PC-3 (cell line): ENCODE measurements at regions not wholly inside any gene's neighbourhood (a gene's known extent, or its start where the extent isn't known, plus 50 kb on each side); places are given as distances from the start of the nearest gene placed in this dataset.

Source experiments
- ATAC-seq: fragments of 200-7000 bp; cut with Tn5 transposase; 2 replicates; pipeline ENCODE4 v1.9.1; 2020; ENCODE audit warnings: mild to moderate bottlenecking, moderate library complexity
- BruUV-seq: library from RNA; stranded (reverse); fragments of 400-500 nt; replicated peaks from 2 replicates; lab custom pipeline; 2021; lab: Mats Ljungman, UMichigan
- CTCF ChIA-PET: fragments of 300-600 bp; sonication (Branson Sonifier 250); formaldehyde crosslinking; loops from one replicate; lab custom pipeline; 2022; ENCODE audit warnings: antibody characterized with exemption; lab: Charles Lee
- POLR2A ChIA-PET: fragments of 300-600 bp; sonication (Branson Sonifier 250); formaldehyde crosslinking; loops from one replicate; lab custom pipeline; 2022; ENCODE audit warnings: antibody characterized with exemption; ENCODE audit not compliant: unreplicated experiment; lab: Charles Lee
- DNase-seq: peaks from one replicate; pipeline ENCODE4 v3.0.0-alpha.2; 2015
- H2AFZ ChIP-seq: fragments of 300-600 bp; sonication (generic); 2 replicates; pipeline ENCODE4 v1.6.0; 2016; ENCODE audit warnings: antibody characterized with exemption, low read length
- H3F3A ChIP-seq: fragments of 300-600 bp; sonication (generic); one replicate; pipeline ENCODE4 v1.6.0; 2017; ENCODE audit warnings: antibody characterized with exemption, low read length, control low read depth, mild to moderate bottlenecking; ENCODE audit not compliant: unreplicated experiment
- H3K27ac ChIP-seq: fragments of 300-600 bp; sonication (generic); 2 replicates; pipeline ENCODE4 v1.5.1; 2016; ENCODE audit warnings: mild to moderate bottlenecking, low read length
- H3K27me3 ChIP-seq: fragments of 300-600 bp; sonication (generic); 2 replicates; pipeline ENCODE4 v1.6.1; 2016; ENCODE audit warnings: low read length, mixed read lengths
- H3K36me3 ChIP-seq: fragments of 300-600 bp; sonication (generic); 2 replicates; pipeline ENCODE4 v1.6.1; 2016; ENCODE audit warnings: low read depth, mixed run types, low read length, mixed read lengths
- H3K4me1 ChIP-seq: fragments of 300-600 bp; sonication (generic); 2 replicates; pipeline ENCODE4 v1.5.1; 2016; ENCODE audit warnings: low read length; ENCODE audit not compliant: insufficient read depth
- H3K4me2 ChIP-seq: fragments of 300-600 bp; sonication (generic); 2 replicates; pipeline ENCODE4 v1.6.0; 2016; ENCODE audit warnings: low read length
- H3K4me3 ChIP-seq: fragments of 300-600 bp; sonication (generic); 2 replicates; pipeline ENCODE4 v1.5.1; 2016; ENCODE audit warnings: mild to moderate bottlenecking, low read length, mixed read lengths
- H3K79me2 ChIP-seq: fragments of 300-600 bp; sonication (generic); 2 replicates; pipeline ENCODE4 v1.6.1; 2017; ENCODE audit warnings: low read length, mixed read lengths
- H3K9ac ChIP-seq: fragments of 300-600 bp; sonication (generic); 2 replicates; pipeline ENCODE4 v1.6.0; 2016; ENCODE audit warnings: mild to moderate bottlenecking, low read length
- H3K9me2 ChIP-seq: fragments of 300-600 bp; sonication (generic); replicated peaks from 2 replicates; pipeline ENCODE4 v1.6.1; 2016; ENCODE audit warnings: mixed run types, low read length, mixed read lengths
- H3K9me3 ChIP-seq: fragments of 300-600 bp; sonication (generic); 2 replicates; pipeline ENCODE4 v1.6.1; 2016; ENCODE audit warnings: low read length, mixed read lengths
- H4K20me1 ChIP-seq: fragments of 300-600 bp; sonication (generic); 2 replicates; pipeline ENCODE4 v1.6.1; 2016; ENCODE audit warnings: low read length, mixed read lengths
- EZH2 ChIP-seq: fragments of 300-600 bp; sonication (generic); IDR thresholded peaks from one replicate; pipeline ENCODE4 v1.6.1; 2017; ENCODE audit warnings: antibody characterized with exemption, mild to moderate bottlenecking, low read length; ENCODE audit not compliant: unreplicated experiment
- EZH2phosphoT487 ChIP-seq: fragments of 300-600 bp; sonication (generic); IDR thresholded peaks from 2 replicates; pipeline ENCODE4 v1.6.1; 2018; ENCODE audit warnings: mild to moderate bottlenecking, antibody characterized with exemption, low read length, borderline replicate concordance
- intact Hi-C: fragments of 100-400 bp; cut with micrococcal nuclease; formaldehyde crosslinking; loops from 2 replicates; pipeline ENCODE4 v1.9.0; 2023
- TF ChIP-seq, protein P1 (sequence below): fragments of 300-600 bp; sonication (generic); conservative IDR thresholded peaks from 2 replicates; pipeline ENCODE4 v1.5.1; 2017; ENCODE audit warnings: antibody characterized with exemption, low read depth, mild to moderate bottlenecking, low read length

- no peak overlapping the region for H3K9ac ChIP-seq
- DNase-seq (no peak), ATAC-seq (no peak)
- TF ChIP-seq EZH2phosphoT487 (no peak), EZH2 (no peak)
- TF ChIP-seq, protein P1, sequence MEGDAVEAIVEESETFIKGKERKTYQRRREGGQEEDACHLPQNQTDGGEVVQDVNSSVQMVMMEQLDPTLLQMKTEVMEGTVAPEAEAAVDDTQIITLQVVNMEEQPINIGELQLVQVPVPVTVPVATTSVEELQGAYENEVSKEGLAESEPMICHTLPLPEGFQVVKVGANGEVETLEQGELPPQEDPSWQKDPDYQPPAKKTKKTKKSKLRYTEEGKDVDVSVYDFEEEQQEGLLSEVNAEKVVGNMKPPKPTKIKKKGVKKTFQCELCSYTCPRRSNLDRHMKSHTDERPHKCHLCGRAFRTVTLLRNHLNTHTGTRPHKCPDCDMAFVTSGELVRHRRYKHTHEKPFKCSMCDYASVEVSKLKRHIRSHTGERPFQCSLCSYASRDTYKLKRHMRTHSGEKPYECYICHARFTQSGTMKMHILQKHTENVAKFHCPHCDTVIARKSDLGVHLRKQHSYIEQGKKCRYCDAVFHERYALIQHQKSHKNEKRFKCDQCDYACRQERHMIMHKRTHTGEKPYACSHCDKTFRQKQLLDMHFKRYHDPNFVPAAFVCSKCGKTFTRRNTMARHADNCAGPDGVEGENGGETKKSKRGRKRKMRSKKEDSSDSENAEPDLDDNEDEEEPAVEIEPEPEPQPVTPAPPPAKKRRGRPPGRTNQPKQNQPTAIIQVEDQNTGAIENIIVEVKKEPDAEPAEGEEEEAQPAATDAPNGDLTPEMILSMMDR, result no peak
- H3K36me3 ChIP-seq, result no peaks in the 10 kb centered on the region
- H3K4me2 ChIP-seq, result no peak overlapping the region
- BruUV-seq, result no TSS peak
- H3K27ac ChIP-seq, result no peak overlapping the region
- H2AFZ ChIP-seq, result no peak overlapping the region
- H3K9me2 ChIP-seq, result no peaks in the 10 kb centered on the region
- no peak overlapping the region for H3K4me3 ChIP-seq
- no peaks in the 10 kb centered on the region for H4K20me1 ChIP-seq
- ChIA-PET POLR2A (no interaction called here), CTCF (no interaction called here)
- H3K79me2 ChIP-seq, result no peaks in the 10 kb centered on the region
- H3K4me1 ChIP-seq, result no peaks in the 10 kb centered on the region
- no peaks in the 10 kb centered on the region for H3F3A ChIP-seq
- no peaks in the 10 kb centered on the region for H3K27me3 ChIP-seq
- no peaks in the 10 kb centered on the region for H3K9me3 ChIP-seq
- intact Hi-C loops, result no loop called here
Observed at GRCh38 chr6:169859978-169860703, 108.7 kb downstream of the ERMARD start.

DNA sequence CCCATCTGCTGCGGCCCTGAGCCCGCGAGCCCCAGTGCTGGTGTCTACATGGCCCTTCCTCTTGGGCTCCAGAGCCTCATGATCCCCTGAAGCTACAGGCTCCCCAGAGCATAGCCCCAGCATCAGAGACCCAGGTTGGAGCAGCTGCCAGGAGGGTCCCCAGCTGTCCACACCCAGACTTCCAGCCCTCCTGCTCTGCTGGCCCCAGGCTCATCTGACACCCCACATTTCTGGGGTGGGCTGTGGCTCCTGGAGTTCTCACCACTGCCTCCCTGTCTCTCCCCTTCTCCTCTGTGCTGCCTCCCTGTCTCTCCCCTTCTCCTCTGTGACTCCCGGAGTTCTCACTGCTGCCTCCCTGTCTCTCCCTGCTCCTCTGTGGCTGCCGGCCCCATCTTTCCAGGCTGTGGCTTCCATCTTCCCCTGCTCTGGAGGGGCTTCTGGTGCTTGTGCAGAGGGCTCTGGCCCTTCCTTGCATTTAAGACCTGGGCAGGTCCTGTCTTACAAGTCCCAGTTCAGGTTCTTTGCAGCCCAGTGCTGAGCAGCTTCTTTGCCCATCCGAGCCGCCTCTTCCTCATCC, 108.1 kb downstream of the ERMARD start:
- ATAC-seq, result no peak

More for the DNA sequence above, 108.1 kb downstream of the ERMARD start:
- H3K27me3 ChIP-seq, result no peaks in the 10 kb centered on the region
- DNase-seq, result no peak
- H3F3A ChIP-seq, result no peaks in the 10 kb centered on the region
- H3K9ac ChIP-seq, result no peak overlapping the region
- H3K79me2 ChIP-seq, result no peaks in the 10 kb centered on the region
- ChIA-PET CTCF (no interaction called here), POLR2A (no interaction called here)
- H2AFZ ChIP-seq, result no peak overlapping the region
- intact Hi-C loops, result no loop called here
- no peak overlapping the region for H3K27ac ChIP-seq
- H4K20me1 ChIP-seq, result no peaks in the 10 kb centered on the region
- no peak overlapping the region for H3K4me3 ChIP-seq
- TF ChIP-seq, protein P1, result no peak
- TF ChIP-seq EZH2phosphoT487 (no peak), EZH2 (no peak)
- no peaks in the 10 kb centered on the region for H3K36me3 ChIP-seq
- no peaks in the 10 kb centered on the region for H3K9me3 ChIP-seq
- H3K4me1 ChIP-seq, result no peaks in the 10 kb centered on the region
- no TSS peak for BruUV-seq
- H3K4me2 ChIP-seq, result no peak overlapping the region
- no peaks in the 10 kb centered on the region for H3K9me2 ChIP-seq
